H9 (cell line): ENCODE measurements at regions not wholly inside any gene's neighbourhood (a gene's known extent, or its start where the extent isn't known, plus 50 kb on each side); places are given as distances from the start of the nearest gene placed in this dataset.

Experiments used
- DNase-seq: peaks from one replicate; pipeline ENCODE4 v3.0.0-alpha.2; 2017
- H2AFZ ChIP-seq: one replicate; pipeline ENCODE4 v1.6.1; 2013; ENCODE audit warnings: mild to moderate bottlenecking, low read length, control low read depth, moderate library complexity
- H2AK5ac ChIP-seq: 2 replicates; pipeline ENCODE4 v1.6.1; 2013; ENCODE audit warnings: low read length, control low read depth, mixed read lengths; ENCODE audit not compliant: insufficient read length
- H2BK120ac ChIP-seq: one replicate; pipeline ENCODE4 v1.6.1; 2013; ENCODE audit warnings: low read depth, mild to moderate bottlenecking, low read length, control low read depth, inconsistent platforms; ENCODE audit not compliant: poor library complexity, severe bottlenecking
- H2BK12ac ChIP-seq: 2 replicates; pipeline ENCODE4 v1.6.1; 2013; ENCODE audit warnings: low read length, control low read depth, mixed read lengths, low read depth; ENCODE audit not compliant: insufficient read length
- H2BK15ac ChIP-seq: 2 replicates; pipeline ENCODE4 v1.6.1; 2013; ENCODE audit warnings: low read depth, low read length, control low read depth
- H2BK20ac ChIP-seq: one replicate; pipeline ENCODE4 v1.6.1; 2013; ENCODE audit warnings: low read depth, mild to moderate bottlenecking, low read length, control low read depth, inconsistent platforms; ENCODE audit not compliant: poor library complexity, severe bottlenecking
- H2BK5ac ChIP-seq: 2 replicates; pipeline ENCODE4 v1.6.1; 2013; ENCODE audit warnings: low read length, control low read depth, mixed read lengths; ENCODE audit not compliant: insufficient read length
- H3K14ac ChIP-seq: 2 replicates; pipeline ENCODE4 v1.6.1; 2013; ENCODE audit warnings: low read length, control low read depth; ENCODE audit not compliant: insufficient read depth
- H3K18ac ChIP-seq: 2 replicates; pipeline ENCODE4 v1.6.1; 2013; ENCODE audit warnings: low read depth, mild to moderate bottlenecking, mixed read lengths, low read length, control low read depth; ENCODE audit not compliant: insufficient read length
- H3K23ac ChIP-seq: 2 replicates; pipeline ENCODE4 v1.6.1; 2013; ENCODE audit warnings: low read length, control low read depth, mixed read lengths, low read depth; ENCODE audit not compliant: insufficient read length
- H3K23me2 ChIP-seq: 2 replicates; pipeline ENCODE4 v1.6.1; 2013; ENCODE audit warnings: low read depth, mild to moderate bottlenecking, mixed read lengths, low read length, control low read depth; ENCODE audit not compliant: insufficient read length, poor library complexity, severe bottlenecking
- H3K27ac ChIP-seq: 2 replicates; pipeline ENCODE4 v1.5.1; 2013; ENCODE audit warnings: low read length, control low read depth, mixed read lengths, low read depth; ENCODE audit not compliant: insufficient read length
- H3K27me3 ChIP-seq: 2 replicates; pipeline ENCODE4 v1.6.1; 2013; ENCODE audit warnings: low read length, control low read depth, inconsistent platforms; ENCODE audit not compliant: insufficient read depth
- H3K4ac ChIP-seq: 2 replicates; pipeline ENCODE4 v1.6.1; 2013; ENCODE audit warnings: low read depth, mild to moderate bottlenecking, control low read depth, inconsistent platforms, low read length, moderate library complexity
- H3K4me1 ChIP-seq: 2 replicates; pipeline ENCODE4 v1.6.1; 2013; ENCODE audit warnings: low read length, control low read depth, inconsistent platforms; ENCODE audit not compliant: insufficient read depth
- H3K4me2 ChIP-seq: 2 replicates; pipeline ENCODE4 v1.6.1; 2013; ENCODE audit warnings: low read length, control low read depth, mixed read lengths; ENCODE audit not compliant: insufficient read length, insufficient read depth
- H3K56ac ChIP-seq: 2 replicates; pipeline ENCODE4 v1.6.1; 2013; ENCODE audit warnings: low read depth, mild to moderate bottlenecking, mixed read lengths, low read length, control low read depth; ENCODE audit not compliant: insufficient read length
- H3K79me1 ChIP-seq: 2 replicates; pipeline ENCODE4 v1.6.1; 2013; ENCODE audit warnings: low read depth, mild to moderate bottlenecking, moderate library complexity, low read length, control low read depth, inconsistent platforms; ENCODE audit not compliant: insufficient read depth, poor library complexity, severe bottlenecking
- H3K79me2 ChIP-seq: 2 replicates; pipeline ENCODE4 v1.6.1; 2013; ENCODE audit warnings: low read length, control low read depth, inconsistent platforms; ENCODE audit not compliant: insufficient read depth
- H3K9ac ChIP-seq: 2 replicates; pipeline ENCODE4 v1.6.1; 2013; ENCODE audit warnings: low read length, control low read depth, mixed read lengths; ENCODE audit not compliant: insufficient read length; ENCODE audit errors: extremely low read depth
- H3K9me3 ChIP-seq: one replicate; pipeline ENCODE4 v1.6.1; 2013; ENCODE audit warnings: low read depth, low read length, inconsistent platforms; ENCODE audit not compliant: control insufficient read depth
- H3T11ph ChIP-seq: one replicate; pipeline ENCODE4 v1.6.1; 2013; ENCODE audit warnings: mild to moderate bottlenecking, low read length, control low read depth, inconsistent platforms
- H4K20me1 ChIP-seq: one replicate; pipeline ENCODE4 v1.6.1; 2013; ENCODE audit not compliant: control insufficient read depth, insufficient read length, insufficient read depth
- H4K5ac ChIP-seq: 2 replicates; pipeline ENCODE4 v1.6.1; 2013; ENCODE audit warnings: low read depth, mild to moderate bottlenecking, mixed read lengths, low read length, control low read depth; ENCODE audit not compliant: insufficient read length
- H4K8ac ChIP-seq: replicated peaks from 2 replicates; pipeline ENCODE4 v1.6.1; 2013; ENCODE audit warnings: low read length, control low read depth, mixed read lengths, low read depth; ENCODE audit not compliant: insufficient read length
- H4K91ac ChIP-seq: 2 replicates; pipeline ENCODE4 v1.6.1; 2013; ENCODE audit warnings: low read depth, mild to moderate bottlenecking, moderate library complexity, mixed read lengths, low read length, control low read depth; ENCODE audit not compliant: insufficient read length
- H3K27ac Mint-ChIP-seq, 3 experiments: 2 replicates in 2 of 3; 3 replicates in 1 of 3; pipeline ENCODE4 v1.8.0; 2020 to 2021; ENCODE audit warnings: mixed read lengths in 3 of 3, mild to moderate bottlenecking in 1 of 3, moderate library complexity in 1 of 3
- H3K27me3 Mint-ChIP-seq: 2 replicates; pipeline ENCODE4 v1.8.0; 2021; ENCODE audit warnings: low read depth, mild to moderate bottlenecking, moderate library complexity, mixed read lengths
- H3K36me3 Mint-ChIP-seq, 3 experiments: 2 replicates in 2 of 3; 3 replicates in 1 of 3; pipeline ENCODE4 v1.8.0; 2020 to 2021; ENCODE audit warnings: low read depth in 3 of 3, mixed read lengths in 3 of 3; ENCODE audit not compliant: insufficient read depth in 1 of 3
- H3K4me1 Mint-ChIP-seq, 2 experiments: 2 replicates each; pipeline ENCODE4 v1.8.0; 2020; ENCODE audit warnings: mixed read lengths in 2 of 2
- H3K4me3 Mint-ChIP-seq, 2 experiments: 2 replicates in 1 of 2; 3 replicates in 1 of 2; pipeline ENCODE4 v1.8.0; 2020 to 2021; ENCODE audit warnings: mild to moderate bottlenecking in 2 of 2, mixed read lengths in 2 of 2, moderate library complexity in 1 of 2
- H3K9me3 Mint-ChIP-seq, 2 experiments: 2 replicates in 1 of 2; 3 replicates in 1 of 2; pipeline ENCODE4 v1.8.0; 2020; ENCODE audit warnings: mild to moderate bottlenecking in 2 of 2, mixed read lengths in 2 of 2, moderate library complexity in 1 of 2
- WGBS: extraction: QIAGEN DNeasy Blood & Tissue Kit; methylation state at CpG from one replicate; pipeline ENCODE4 v1.1.7; 2013; ENCODE audit warnings: missing lambda C conversion rate, low lambda C conversion rate, mixed read lengths; ENCODE audit not compliant: insufficient read length; ENCODE audit errors: extremely low coverage; 5-methylcytosine and 5-hydroxymethylcytosine counted together
- TF ChIP-seq, protein P1 (sequence below): fragments of 200-600 bp; sonication (generic); conservative IDR thresholded peaks from 3 replicates; pipeline ENCODE4 v1.8.0; 2021; ENCODE audit warnings: antibody characterized with exemption, mild to moderate bottlenecking

DNA sequence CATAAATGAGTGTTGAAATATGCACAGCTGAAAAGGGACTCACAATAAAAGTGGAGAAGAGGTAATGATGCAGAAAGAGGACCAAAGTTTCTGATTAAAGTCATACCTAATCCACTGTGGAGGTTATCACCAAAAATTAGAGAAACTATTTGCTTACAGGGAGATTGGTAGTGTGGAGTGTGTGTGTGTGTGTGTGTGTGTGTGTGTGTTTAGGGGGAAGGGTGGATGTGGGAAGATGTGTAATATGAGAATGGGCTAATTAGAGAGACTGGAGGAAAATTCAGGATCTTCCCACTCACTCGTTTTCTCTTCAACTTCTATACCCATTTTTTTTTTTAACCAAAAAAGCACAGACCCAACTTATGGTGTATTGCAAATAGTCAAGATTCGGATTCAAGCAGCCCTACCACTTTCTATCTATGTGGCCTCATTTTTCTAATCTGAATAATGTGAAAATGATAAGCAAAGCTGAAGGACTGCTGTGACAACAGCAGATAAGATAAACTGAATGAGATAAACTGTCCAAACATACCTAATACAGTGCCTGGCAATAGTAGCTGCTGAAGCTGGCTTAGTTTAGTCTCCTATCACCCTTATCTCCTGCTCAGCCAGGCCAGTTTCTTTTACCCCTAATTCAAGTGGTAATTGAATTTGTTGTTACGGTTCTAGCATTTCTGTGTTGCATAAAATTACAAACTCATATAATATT lies 501.1 kb downstream of the KDM4C start:
- Histone ChIP-seq H3K27me3 (no peaks in the 10 kb centered on the region), H2BK12ac (no peak overlapping the region), H3K9me3 (no peaks in the 10 kb centered on the region), H3K4me1 (no peaks in the 10 kb centered on the region), H3K23me2 (no peaks in the 10 kb centered on the region), H3K23ac (no peak overlapping the region), H4K5ac (no peak overlapping the region), H3T11ph (no peak overlapping the region), H3K14ac (no peak overlapping the region), H2BK20ac (no peak overlapping the region), H4K20me1 (no peaks in the 10 kb centered on the region), H2AFZ (no peak overlapping the region), H3K18ac (no peak overlapping the region), H2BK15ac (no peak overlapping the region), H4K91ac (no peak overlapping the region), H2AK5ac (no peak overlapping the region), H3K27ac (no peak overlapping the region), H3K9ac (no peak overlapping the region), H3K79me1 (no peaks in the 10 kb centered on the region), H2BK5ac (no peak overlapping the region), H3K79me2 (no peaks in the 10 kb centered on the region), H3K4ac (no peak overlapping the region), H3K56ac (no peak overlapping the region), H4K8ac (no peak overlapping the region), H2BK120ac (no peak overlapping the region), H3K4me2 (no peak overlapping the region)
- H3K9me3 Mint-ChIP-seq, result no peaks in the 10 kb centered on the region
- H3K4me3 Mint-ChIP-seq, result no peak overlapping the region
- peaks cover 3% of the 10 kb centered on the region; the same call in 1 of the 2 replicates for H3K27me3 Mint-ChIP-seq
- TF ChIP-seq, protein P1, sequence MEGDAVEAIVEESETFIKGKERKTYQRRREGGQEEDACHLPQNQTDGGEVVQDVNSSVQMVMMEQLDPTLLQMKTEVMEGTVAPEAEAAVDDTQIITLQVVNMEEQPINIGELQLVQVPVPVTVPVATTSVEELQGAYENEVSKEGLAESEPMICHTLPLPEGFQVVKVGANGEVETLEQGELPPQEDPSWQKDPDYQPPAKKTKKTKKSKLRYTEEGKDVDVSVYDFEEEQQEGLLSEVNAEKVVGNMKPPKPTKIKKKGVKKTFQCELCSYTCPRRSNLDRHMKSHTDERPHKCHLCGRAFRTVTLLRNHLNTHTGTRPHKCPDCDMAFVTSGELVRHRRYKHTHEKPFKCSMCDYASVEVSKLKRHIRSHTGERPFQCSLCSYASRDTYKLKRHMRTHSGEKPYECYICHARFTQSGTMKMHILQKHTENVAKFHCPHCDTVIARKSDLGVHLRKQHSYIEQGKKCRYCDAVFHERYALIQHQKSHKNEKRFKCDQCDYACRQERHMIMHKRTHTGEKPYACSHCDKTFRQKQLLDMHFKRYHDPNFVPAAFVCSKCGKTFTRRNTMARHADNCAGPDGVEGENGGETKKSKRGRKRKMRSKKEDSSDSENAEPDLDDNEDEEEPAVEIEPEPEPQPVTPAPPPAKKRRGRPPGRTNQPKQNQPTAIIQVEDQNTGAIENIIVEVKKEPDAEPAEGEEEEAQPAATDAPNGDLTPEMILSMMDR, result no peak
- peaks cover 2 to 5% of the 10 kb centered on the region in 2 experiments; a peak in 1 of 4 replicates for H3K4me1 Mint-ChIP-seq
- H3K36me3 Mint-ChIP-seq, result no peaks in the 10 kb centered on the region
- H3K27ac Mint-ChIP-seq, result no peak overlapping the region
- no peak for DNase-seq
- WGBS, result no CpG with 5 or more reads among the region's 3 CpGs
